COR-L47 (cell line): ENCODE measurements at regions not wholly inside any gene's neighbourhood (a gene's known extent, or its start where the extent isn't known, plus 50 kb on each side); places are given as distances from the start of the nearest gene placed in this dataset.
"Not testable (repeated sequence)": the region's sequence is repeated elsewhere in the genome, so short reads cannot be mapped to it uniquely, and the experiment has no call there.

Experiments
- DNase-seq: peaks from one replicate; lab custom pipeline; 2025; lab: John Stamatoyannopoulos, UW

DNA sequence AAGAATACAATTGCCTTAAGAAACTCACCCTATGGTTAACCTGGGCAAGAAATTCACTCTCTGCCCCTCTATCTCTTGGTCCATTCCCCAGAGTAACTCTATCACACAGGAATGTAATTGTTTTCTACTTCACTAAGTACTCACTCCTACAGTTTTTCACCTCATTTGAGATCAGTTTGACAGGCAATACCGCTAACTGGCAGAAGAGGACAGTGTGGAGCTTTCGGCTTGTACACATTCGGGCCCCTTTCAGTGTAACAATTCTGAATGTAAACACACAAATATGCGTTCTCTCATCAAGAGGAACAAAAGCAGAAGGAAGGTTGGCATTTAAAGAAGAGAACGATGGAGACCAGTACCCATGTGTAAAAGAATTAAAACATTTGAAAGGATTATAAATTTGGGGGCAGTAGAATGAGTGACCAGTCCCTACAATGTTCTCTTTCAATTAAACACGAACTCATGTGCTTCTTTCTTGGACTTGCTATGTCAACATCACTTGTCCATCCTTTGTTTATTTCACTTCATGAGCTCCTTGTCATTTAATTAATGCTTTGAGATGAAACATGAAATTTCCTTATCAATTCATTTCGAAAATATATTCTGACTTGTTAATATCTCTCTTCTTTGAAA is 188.5 kb upstream of the GRAMD2B start:
- DNase-seq, result peak; percentile 2

DNA sequence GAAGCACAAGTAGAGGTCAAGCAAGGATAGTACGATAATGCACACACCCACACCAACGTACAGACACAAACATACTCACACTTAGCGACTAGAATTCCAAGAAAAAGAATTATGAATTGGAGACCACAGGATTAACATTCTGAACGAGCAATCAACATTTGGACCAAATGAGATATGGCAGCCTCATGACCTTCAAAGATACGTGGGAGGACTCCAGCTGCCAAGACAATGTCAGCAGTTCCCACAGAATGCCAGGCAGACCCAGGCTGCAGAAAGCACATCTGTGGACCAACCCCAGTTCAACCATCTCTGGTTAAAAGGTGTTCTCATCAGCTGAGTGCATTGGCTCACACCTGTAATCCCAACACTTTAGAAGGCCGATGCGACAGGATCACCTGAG is 187.6 kb upstream of the GRAMD2B start:
- DNase-seq, result no peak

GRCh38 chr5:126236994-126237393 is 186.2 kb upstream of the GRAMD2B start:
- no peak for DNase-seq

DNA sequence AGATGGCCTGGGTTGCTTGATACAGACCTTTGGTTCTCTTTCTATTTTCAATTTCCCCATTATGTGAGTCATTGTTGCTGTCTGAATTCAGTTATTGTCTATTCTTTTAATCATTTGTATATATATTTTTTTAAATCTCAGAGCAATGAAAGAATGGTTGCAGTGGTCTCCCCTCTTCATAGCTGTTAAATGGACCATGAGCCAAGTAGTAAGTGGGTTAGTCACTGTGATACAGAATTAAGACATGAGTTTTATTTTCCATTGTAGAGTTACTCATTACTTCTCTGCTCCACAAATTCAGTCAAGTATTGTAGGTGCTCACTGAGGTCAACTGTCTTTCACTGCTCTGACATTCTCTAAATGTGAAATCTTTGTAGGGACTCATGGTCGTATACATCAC is 174.6 kb upstream of the GRAMD2B start:
- no peak for DNase-seq

DNA sequence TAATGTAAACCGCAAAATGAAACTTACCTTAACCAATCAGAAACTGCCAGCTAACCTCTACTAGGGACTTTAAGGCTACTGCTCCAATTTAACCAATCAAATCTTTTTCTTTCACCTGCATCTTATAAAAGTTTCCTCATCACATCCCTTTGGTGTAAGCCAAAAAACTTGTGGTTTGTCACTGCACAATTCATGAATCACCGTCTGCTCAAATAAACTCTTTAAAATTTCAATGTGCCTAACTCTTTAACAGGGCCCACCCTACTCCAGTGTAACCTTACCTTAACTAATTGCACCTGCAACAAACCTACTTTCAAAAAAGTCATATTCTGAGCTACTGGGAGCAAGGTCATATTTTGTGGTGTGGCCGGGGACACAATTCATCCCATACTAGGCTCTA is 172.2 kb upstream of the GRAMD2B start:
- no peak for DNase-seq

DNA sequence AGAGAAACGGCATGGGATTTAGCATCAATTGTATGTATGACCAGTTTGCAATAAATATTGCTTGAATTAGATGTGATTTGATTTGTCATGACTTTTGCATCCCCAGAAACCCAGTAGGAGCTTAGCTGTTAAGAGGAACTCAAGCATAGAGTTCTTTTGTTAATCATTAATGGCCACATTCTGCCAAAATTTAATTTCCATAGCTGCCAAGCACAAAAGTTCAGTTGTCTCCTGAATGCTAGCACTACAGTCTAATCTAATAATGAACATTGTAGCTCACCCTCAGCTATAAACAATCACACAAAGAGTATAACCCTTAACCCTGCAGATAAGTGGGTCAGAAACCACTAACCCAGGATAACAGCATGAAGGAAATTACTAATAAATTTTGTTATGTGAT is 169.8 kb upstream of the GRAMD2B start:
- no peak for DNase-seq

GRCh38 chr5:126263591-126264184 is 159.5 kb upstream of the GRAMD2B start:
- DNase-seq, result no peak

- DNase-seq, result no peak
Measured at GRCh38 chr5:126265917-126266316, 157.3 kb upstream of the GRAMD2B start.

GRCh38 chr5:126267438-126267837 is 155.8 kb upstream of the GRAMD2B start:
- DNase-seq, result no peak

GRCh38 chr5:126268697-126269315 is 154.4 kb upstream of the GRAMD2B start:
- DNase-seq, result no peak

- no peak for DNase-seq
Measured at GRCh38 chr5:126269511-126269910, 153.7 kb upstream of the GRAMD2B start.

- no peak for DNase-seq
Measured at GRCh38 chr5:126271141-126271540, 152.1 kb upstream of the GRAMD2B start.

- peak; percentile 52 for DNase-seq
Measured at GRCh38 chr5:126274076-126274762, 149.0 kb upstream of the GRAMD2B start.

GRCh38 chr5:126274763-126275125 is 148.5 kb upstream of the GRAMD2B start:
- DNase-seq, result peak; percentile 15

DNA sequence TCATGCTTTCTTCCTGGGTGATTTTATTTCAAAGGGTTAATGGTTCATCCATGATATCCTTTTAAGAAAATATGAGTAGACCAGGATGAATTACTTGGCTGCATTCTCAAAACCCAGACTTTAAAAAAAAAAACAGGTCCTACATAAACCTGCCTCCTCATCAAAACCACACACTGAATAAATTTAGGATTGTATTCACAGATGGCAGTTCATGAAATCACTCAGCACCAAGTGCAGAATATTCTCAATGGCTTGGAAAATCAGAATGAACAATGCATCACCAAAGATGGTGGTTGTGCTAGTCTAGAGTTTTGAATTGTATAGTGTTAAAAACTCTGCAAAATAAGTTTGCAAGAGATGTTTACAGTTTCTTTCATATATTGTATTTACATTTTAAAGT is 145.4 kb upstream of the GRAMD2B start:
- no peak for DNase-seq

DNA sequence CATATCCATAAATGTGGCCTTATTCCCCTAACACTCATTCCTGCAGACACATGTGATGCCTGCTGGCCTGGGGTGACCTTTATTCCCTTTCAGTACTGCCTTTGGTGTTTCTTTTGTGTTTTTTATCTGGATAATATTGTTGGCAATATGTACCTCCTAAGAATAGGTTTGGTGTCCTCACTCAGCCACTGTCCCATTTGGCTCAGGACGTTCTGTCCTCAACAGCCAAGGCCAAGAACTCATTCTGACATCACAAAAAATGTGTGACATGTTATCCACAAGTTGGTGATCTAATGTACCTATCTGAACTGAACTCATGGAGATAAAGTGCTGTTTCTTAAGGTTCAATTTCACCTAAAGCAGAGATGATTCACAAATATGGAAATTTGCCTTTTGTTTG is 142.9 kb upstream of the GRAMD2B start:
- DNase-seq, result no peak

GRCh38 chr5:126280846-126281245 is 142.4 kb upstream of the GRAMD2B start:
- peak; percentile 15 for DNase-seq

DNA sequence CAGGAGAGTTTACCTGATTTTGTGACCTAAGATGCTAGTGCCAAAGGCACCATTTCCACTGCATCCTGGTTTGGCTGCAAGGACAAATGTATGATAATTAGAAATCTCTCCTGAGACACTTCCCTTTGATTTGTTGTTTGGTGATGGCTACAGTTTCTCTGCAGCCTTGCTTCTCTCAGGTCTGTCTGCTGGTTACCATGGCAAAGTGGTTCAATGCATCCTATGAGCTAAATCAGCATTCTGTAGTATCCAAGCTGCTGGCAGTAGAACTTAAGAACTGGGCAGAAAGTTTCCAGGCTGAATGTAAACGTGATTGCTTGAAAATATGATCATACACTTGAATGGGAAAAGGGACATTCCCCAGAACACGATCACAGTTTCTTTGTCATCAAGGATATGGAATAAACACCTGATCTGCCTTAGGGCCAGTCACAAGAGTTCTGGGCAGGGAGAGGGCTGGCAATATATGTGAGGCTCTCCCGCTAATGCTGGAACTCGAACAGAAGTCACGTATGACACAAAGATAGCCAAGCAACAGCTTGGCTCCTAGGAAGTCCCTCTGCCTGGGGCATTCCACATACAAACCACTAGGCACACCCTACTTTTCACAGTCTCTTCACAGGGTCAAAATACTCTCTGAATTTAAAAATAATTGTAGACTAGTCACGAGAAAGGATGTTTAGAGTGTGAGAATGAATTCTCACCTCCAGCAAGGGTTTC is 138.1 kb upstream of the GRAMD2B start:
- DNase-seq, result no peak

GRCh38 chr5:126296121-126296520 is 127.1 kb upstream of the GRAMD2B start:
- DNase-seq, result not testable (repeated sequence)

GRCh38 chr5:126300293-126300692 is 122.9 kb upstream of the GRAMD2B start:
- no peak for DNase-seq

- DNase-seq, result no peak
Measured at GRCh38 chr5:126301056-126301455, 122.2 kb upstream of the GRAMD2B start.

DNA sequence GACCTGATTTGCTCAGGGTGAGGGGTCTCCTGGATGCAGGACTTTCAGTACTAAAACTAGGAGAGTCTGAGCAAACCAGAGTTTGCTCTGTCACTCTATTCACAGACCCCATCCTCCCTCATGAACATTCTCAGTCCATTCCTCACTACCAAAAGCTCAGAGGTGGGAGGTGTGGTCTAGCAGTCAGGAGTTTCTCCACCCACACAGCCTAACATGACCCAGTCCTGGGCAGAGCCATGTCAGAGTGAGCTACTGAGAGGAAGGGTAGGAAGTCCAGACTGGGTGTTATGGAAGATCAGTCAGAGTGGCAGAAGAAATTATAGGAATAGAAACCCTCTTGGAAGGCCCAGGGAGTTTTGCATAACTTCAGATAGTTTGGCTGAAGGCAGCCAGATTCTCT is 113.3 kb upstream of the GRAMD2B start:
- DNase-seq, result no peak

DNA sequence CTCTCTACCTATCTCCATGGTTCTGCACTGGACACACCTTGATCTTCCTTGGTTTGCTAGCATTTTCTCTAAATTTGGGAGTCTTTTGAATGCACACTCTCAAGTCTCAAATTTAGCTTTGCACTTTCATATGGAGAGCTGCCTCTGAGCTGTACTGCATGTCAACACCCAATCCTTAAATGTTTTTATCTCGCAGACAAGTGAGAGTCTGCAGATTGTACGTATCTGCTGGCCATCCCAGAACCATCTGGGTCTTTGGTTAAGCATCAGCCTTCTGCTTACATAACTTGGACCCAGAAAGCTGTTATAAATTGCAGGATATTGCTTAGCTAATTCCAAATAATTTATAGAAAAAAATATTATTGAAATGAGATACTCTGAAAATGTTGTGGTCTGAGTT is 111.4 kb upstream of the GRAMD2B start:
- no peak for DNase-seq
